Activated naive CD8-positive, alpha-beta T cell treated with anti-CD3 and anti-CD28 coated beads, Interleukin-2, amount 50 U/mL, for 24 hours (primary cell): ENCODE measurements at regions not wholly inside any gene's neighbourhood (a gene's known extent, or its start where the extent isn't known, plus 50 kb on each side); places are given as distances from the start of the nearest gene placed in this dataset.
"Not testable (repeated sequence)": the region's sequence is repeated elsewhere in the genome, so short reads cannot be mapped to it uniquely, and the experiment has no call there.

ENCODE experiments used
- ATAC-seq: fragments of 150-1000 bp; cut with Tn5 transposase; one replicate; pipeline ENCODE4 v1.10.0; 2021
- DNase-seq: peaks from one replicate; pipeline ENCODE4 v3.0.0; 2021
- H3K27ac Mint-ChIP-seq: one replicate; pipeline ENCODE4 v1.8.0; 2021; ENCODE audit warnings: mild to moderate bottlenecking, mixed read lengths
- H3K27me3 Mint-ChIP-seq: one replicate; pipeline ENCODE4 v1.8.0; 2021; ENCODE audit warnings: mixed read lengths
- H3K36me3 Mint-ChIP-seq: one replicate; pipeline ENCODE4 v1.8.0; 2021; ENCODE audit warnings: low read depth, mixed read lengths
- H3K4me1 Mint-ChIP-seq: one replicate; pipeline ENCODE4 v1.8.0; 2021; ENCODE audit warnings: mixed read lengths
- H3K4me3 Mint-ChIP-seq: one replicate; pipeline ENCODE4 v1.8.0; 2021; ENCODE audit warnings: mild to moderate bottlenecking, moderate library complexity, mixed read lengths
- H3K9me3 Mint-ChIP-seq: one replicate; pipeline ENCODE4 v1.8.0; 2021; ENCODE audit warnings: mixed read lengths

DNA sequence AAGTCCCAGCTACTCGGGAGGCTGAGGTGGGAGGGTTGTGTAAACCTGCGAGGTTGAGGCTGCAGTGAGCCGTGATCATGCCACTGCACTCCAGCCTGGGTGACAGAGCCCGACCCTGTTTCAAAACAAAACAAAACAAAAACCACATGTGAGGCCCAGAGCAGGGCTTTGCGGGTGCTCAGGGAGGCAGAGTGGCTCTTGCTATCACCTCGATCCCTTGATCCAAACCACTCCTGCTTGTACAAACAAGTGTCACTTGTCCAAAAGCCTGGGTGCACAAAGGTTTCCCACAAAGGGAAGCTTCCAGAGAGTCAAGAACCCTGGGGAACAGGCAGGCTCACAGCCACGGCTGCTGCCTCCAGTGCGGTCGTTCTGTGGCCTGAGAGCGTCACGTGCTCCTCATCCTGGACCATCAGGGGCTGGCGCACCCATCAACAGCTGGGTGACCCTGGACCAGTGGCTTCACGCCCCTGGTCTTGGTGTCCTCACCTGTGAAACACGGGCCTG, 162.7 kb downstream of the C9orf50 start:
- ATAC-seq (peak; percentile 26), DNase-seq (peak; percentile 42)
- no peaks in the 10 kb centered on the region for H3K36me3 Mint-ChIP-seq
- H3K27me3 Mint-ChIP-seq: no peaks in the 10 kb centered on the region
- H3K4me1 Mint-ChIP-seq: peaks cover 51% of the 10 kb centered on the region
- peak overlapping the region; percentile 54 for H3K27ac Mint-ChIP-seq
- no peaks in the 10 kb centered on the region for H3K9me3 Mint-ChIP-seq
- H3K4me3 Mint-ChIP-seq: no peak overlapping the region

DNA sequence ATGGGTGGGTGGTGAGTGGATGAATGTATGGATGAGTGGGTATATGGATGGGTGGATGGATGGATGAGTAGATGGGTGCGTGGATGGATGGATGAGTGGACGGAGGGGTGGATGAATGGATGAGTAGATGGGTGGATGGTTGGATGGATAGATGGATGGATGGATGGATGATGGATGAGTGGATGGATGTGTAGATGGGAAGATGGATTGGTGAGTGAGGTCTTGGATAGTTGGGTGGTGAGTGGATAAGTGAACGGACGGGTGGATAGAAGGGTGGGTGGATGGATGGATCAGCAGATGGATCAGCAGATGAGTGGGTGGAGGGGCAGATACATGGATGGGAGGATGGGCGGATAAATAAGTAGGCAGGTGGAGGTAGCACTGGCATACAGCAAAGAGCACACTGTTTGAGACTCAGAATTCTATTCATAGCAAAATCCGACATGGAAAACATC, 163.5 kb downstream of the C9orf50 start:
- DNase-seq: no peak
- ATAC-seq: no peak
- Mint-ChIP-seq H3K27ac (no peak overlapping the region), H3K27me3 (no peaks in the 10 kb centered on the region), H3K9me3 (no peaks in the 10 kb centered on the region), H3K4me3 (no peak overlapping the region), H3K36me3 (no peaks in the 10 kb centered on the region), H3K4me1 (peaks cover 49% of the 10 kb centered on the region)

- DNase-seq (no peak), ATAC-seq (no peak)
- Mint-ChIP-seq H3K4me3 (no peak overlapping the region), H3K27ac (no peak overlapping the region), H3K27me3 (no peaks in the 10 kb centered on the region), H3K36me3 (no peaks in the 10 kb centered on the region), H3K4me1 (peaks cover 49% of the 10 kb centered on the region), H3K9me3 (no peaks in the 10 kb centered on the region)
Observed at GRCh38 chr9:129456549-129457324, 164.2 kb downstream of the C9orf50 start.

DNA sequence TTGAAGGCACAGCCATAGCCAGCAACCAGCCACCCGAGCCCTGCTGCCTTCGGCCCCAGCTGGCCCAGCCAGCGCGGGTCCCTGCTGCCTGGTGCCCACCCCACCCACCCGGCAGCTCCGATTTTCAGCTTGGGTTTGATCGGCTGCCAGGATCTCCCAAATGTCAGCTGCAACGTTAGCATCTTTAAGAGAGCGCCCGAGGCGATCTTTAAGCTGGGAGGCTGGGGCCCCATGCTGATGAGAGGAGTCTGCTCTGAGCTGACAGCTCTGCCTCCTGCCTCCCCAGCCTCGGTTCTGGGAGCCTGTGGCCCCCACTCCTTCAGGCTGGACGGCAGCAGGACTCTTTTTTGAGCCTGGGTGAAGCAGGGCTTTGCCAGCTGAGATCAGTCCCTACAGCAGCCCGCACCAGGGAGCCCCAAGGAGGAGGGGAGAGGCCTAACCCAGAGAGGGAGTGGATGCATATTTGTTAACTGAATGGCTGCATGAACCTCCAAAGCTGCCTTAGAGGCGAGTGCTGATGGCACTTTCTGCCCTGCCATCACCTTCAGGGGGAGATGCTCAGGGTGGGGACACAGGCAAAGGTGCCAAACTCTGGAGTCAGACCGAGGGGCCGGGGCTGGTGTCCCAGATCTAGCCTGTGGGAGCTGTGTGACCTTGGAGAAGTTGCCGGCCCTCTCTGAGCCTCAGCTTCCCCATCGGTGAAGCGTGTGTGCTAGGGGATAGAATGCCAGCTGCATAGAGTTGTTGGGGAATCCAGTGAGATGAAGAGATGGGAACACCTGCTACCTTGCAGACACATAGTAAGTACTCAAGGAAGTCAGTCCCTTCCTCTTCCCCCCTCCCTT, 165.5 kb downstream of the C9orf50 start:
- Mint-ChIP-seq H3K9me3 (no peaks in the 10 kb centered on the region), H3K4me3 (no peak overlapping the region), H3K27ac (peak overlapping the region; percentile 46), H3K27me3 (no peaks in the 10 kb centered on the region), H3K4me1 (peaks cover 42% of the 10 kb centered on the region), H3K36me3 (no peaks in the 10 kb centered on the region)
- DNase-seq (no peak), ATAC-seq (no peak)

GRCh38 chr9:129454467-129455067, 166.3 kb downstream of the C9orf50 start:
- peak overlapping the region; percentile 46 for H3K27ac Mint-ChIP-seq
- DNase-seq: no peak
- no peaks in the 10 kb centered on the region for H3K36me3 Mint-ChIP-seq
- H3K9me3 Mint-ChIP-seq: no peaks in the 10 kb centered on the region
- peaks cover 39% of the 10 kb centered on the region for H3K4me1 Mint-ChIP-seq
- H3K4me3 Mint-ChIP-seq: no peak overlapping the region
- H3K27me3 Mint-ChIP-seq: no peaks in the 10 kb centered on the region
- no peak for ATAC-seq

- Mint-ChIP-seq H3K4me3 (no peak overlapping the region), H3K27me3 (no peaks in the 10 kb centered on the region), H3K27ac (peak overlapping the region; percentile 71), H3K9me3 (no peaks in the 10 kb centered on the region), H3K36me3 (no peaks in the 10 kb centered on the region), H3K4me1 (peaks cover 32% of the 10 kb centered on the region)
- ATAC-seq (no peak), DNase-seq (no peak)
Observed at GRCh38 chr9:129453734-129454133, 167.2 kb downstream of the C9orf50 start.

DNA sequence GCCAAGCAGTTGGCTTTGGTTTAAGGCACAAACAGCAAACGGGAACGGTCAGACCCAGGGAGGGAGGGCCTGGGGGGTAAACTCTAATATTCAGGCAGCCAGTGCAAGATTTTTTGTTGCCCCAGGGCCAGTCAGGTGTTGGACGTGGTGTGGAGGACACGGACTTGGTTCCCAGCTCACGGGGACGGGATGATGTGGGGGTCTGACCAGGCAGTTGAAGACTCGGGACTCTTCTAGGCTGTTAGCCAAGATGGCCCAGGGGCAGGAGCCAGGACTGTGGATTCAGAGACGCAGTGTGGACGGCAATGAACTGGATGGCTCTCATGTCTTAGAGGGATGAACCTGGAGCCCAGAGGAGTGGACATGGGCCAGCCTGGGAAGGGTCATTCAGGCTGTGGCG, 169.2 kb downstream of the C9orf50 start:
- no peaks in the 10 kb centered on the region for H3K36me3 Mint-ChIP-seq
- H3K27me3 Mint-ChIP-seq: no peaks in the 10 kb centered on the region
- no peak for ATAC-seq
- H3K9me3 Mint-ChIP-seq: no peaks in the 10 kb centered on the region
- no peak overlapping the region for H3K4me3 Mint-ChIP-seq
- no peak for DNase-seq
- no peak overlapping the region for H3K27ac Mint-ChIP-seq
- H3K4me1 Mint-ChIP-seq: peaks cover 15% of the 10 kb centered on the region

- DNase-seq: no peak
- H3K36me3 Mint-ChIP-seq: no peaks in the 10 kb centered on the region
Observed at GRCh38 chr9:129451089-129451656, 169.7 kb downstream of the C9orf50 start.

GRCh38 chr9:129449066-129449465, 171.8 kb downstream of the C9orf50 start:
- no peaks in the 10 kb centered on the region for H3K9me3 Mint-ChIP-seq
- H3K27ac Mint-ChIP-seq: no peak overlapping the region
- no peak for ATAC-seq
- DNase-seq: no peak
- H3K27me3 Mint-ChIP-seq: no peaks in the 10 kb centered on the region
- H3K36me3 Mint-ChIP-seq: no peaks in the 10 kb centered on the region
- no peak overlapping the region for H3K4me3 Mint-ChIP-seq
- H3K4me1 Mint-ChIP-seq: peaks cover 2% of the 10 kb centered on the region

More at GRCh38 chr9:129451089-129451656, 169.7 kb downstream of the C9orf50 start:
- Mint-ChIP-seq H3K9me3 (no peaks in the 10 kb centered on the region), H3K27me3 (no peaks in the 10 kb centered on the region), H3K27ac (no peak overlapping the region), H3K4me1 (peaks cover 10% of the 10 kb centered on the region), H3K4me3 (no peak overlapping the region)
- no peak for ATAC-seq

GRCh38 chr9:129446828-129447550, 173.9 kb downstream of the C9orf50 start:
- no peaks in the 10 kb centered on the region for H3K4me1 Mint-ChIP-seq
- H3K27ac Mint-ChIP-seq: no peak overlapping the region
- H3K27me3 Mint-ChIP-seq: no peaks in the 10 kb centered on the region
- ATAC-seq (no peak), DNase-seq (no peak)
- no peaks in the 10 kb centered on the region for H3K9me3 Mint-ChIP-seq
- H3K36me3 Mint-ChIP-seq: no peaks in the 10 kb centered on the region
- H3K4me3 Mint-ChIP-seq: no peak overlapping the region

DNA sequence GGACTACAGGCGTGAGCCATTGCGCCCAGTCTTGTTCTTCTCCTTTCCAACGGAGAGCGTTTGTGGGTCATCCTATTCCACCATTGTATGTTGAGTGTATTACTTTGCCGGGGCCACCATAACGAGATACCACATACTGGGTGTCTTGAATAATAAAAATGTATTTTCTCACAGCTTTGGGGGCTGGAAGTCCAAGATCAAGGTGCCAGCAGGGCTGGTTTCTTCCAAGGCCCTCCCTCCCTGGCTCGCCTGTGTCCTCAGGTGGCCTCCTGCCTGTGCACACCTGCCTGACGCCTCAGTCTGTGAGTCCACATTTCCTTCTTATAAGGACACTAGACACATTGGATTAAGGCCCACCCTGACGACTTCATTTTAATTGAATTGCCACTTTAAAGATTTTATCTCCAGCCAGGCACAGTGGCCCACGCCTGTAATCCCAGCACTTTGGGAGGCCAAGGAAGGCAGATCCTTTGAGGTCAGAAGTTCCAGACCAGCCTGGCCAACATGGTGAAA, 175.1 kb downstream of the C9orf50 start:
- peaks cover 2% of the 10 kb centered on the region for H3K4me1 Mint-ChIP-seq
- H3K4me3 Mint-ChIP-seq: no peak overlapping the region
- peaks cover 4% of the 10 kb centered on the region for H3K27me3 Mint-ChIP-seq
- DNase-seq (no peak), ATAC-seq (no peak)
- no peak overlapping the region for H3K27ac Mint-ChIP-seq
- no peaks in the 10 kb centered on the region for H3K9me3 Mint-ChIP-seq
- no peaks in the 10 kb centered on the region for H3K36me3 Mint-ChIP-seq

DNA sequence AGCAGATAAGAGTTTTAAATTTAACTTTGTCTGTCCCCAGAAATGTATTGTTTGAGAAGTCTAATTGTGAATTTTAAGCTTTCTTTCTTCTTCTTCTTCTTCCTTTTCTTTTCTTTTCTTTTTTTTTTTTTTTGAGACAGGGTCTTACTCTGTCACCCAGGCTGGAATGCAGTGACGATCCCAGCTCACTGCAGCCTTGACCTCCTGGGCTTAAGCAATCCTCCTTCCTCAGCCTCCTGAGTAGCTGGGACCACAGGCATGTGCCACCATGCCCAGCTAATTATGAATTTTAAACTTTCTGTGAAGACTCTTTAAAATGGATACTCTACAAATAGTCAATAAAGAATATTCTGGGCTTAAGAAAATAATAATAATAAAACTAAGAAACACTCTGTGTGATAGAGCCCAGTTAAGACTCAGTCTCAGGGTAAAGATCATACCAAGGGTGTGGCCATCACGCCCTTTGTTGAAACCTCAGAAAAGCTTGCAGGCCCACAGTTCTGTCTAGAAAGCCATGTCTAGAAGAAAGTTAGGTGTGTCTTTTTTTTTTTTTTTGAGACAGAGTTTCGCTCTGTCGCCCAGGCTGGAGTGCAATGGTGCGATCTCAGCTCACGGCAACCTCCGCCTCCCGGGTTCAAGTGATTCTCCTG, 177.3 kb downstream of the C9orf50 start:
- not testable (repeated sequence) for H3K9me3 Mint-ChIP-seq, ATAC-seq, H3K4me3 Mint-ChIP-seq, H3K4me1 Mint-ChIP-seq, H3K36me3 Mint-ChIP-seq, DNase-seq, H3K27ac Mint-ChIP-seq
- peaks cover 23% of the 10 kb centered on the region for H3K27me3 Mint-ChIP-seq

GRCh38 chr9:129442803-129443511, 177.9 kb downstream of the C9orf50 start:
- ATAC-seq (no peak), DNase-seq (no peak)
- Mint-ChIP-seq H3K4me1 (peaks cover 15% of the 10 kb centered on the region), H3K9me3 (no peaks in the 10 kb centered on the region), H3K4me3 (no peak overlapping the region), H3K36me3 (peaks cover 2% of the 10 kb centered on the region), H3K27ac (no peak overlapping the region), H3K27me3 (peaks cover 30% of the 10 kb centered on the region)
